Stimulated activated CD4-positive, alpha-beta T cell treated with anti-CD3 and anti-CD28 coated beads, Interleukin-12 subunit alpha, Interleukin-12 subunit beta, amount 100 ng/mL, for 48 hours (primary cell): ENCODE measurements at regions not wholly inside any gene's neighbourhood (a gene's known extent, or its start where the extent isn't known, plus 50 kb on each side); places are given as distances from the start of the nearest gene placed in this dataset.

Experiments used
- DNase-seq, 3 donors: peaks; one replicate each; pipeline ENCODE4 v3.0.0-alpha.2; 2020; ENCODE audit warnings: low read depth in 2 of 3, low spot score in 1 of 3

- no peak for DNase-seq
Measured at GRCh38 chr16:62565706-62566105, 529.5 kb upstream of the CDH8 start.

- no peak for DNase-seq
Measured at GRCh38 chr16:62564291-62564690, 528.1 kb upstream of the CDH8 start.

- no peak for DNase-seq
Measured at GRCh38 chr16:62562121-62562520, 525.9 kb upstream of the CDH8 start.

GRCh38 chr16:62549875-62550274, 513.6 kb upstream of the CDH8 start:
- DNase-seq = no peak

- no peak for DNase-seq
Measured at GRCh38 chr16:62548095-62548494, 511.9 kb upstream of the CDH8 start.

- no peak for DNase-seq
Measured at GRCh38 chr16:62546701-62547100, 510.5 kb upstream of the CDH8 start.

- no peak for DNase-seq
Measured at GRCh38 chr16:62545039-62545438, 508.8 kb upstream of the CDH8 start.

GRCh38 chr16:62543516-62543915, 507.3 kb upstream of the CDH8 start:
- DNase-seq = no peak

GRCh38 chr16:62539657-62540056, 503.4 kb upstream of the CDH8 start:
- DNase-seq = no peak

GRCh38 chr16:62530426-62530825, 494.2 kb upstream of the CDH8 start:
- no peak for DNase-seq

- no peak for DNase-seq
Measured at GRCh38 chr16:62516001-62516400, 479.8 kb upstream of the CDH8 start.

GRCh38 chr16:62503073-62503472, 466.8 kb upstream of the CDH8 start:
- no peak for DNase-seq

GRCh38 chr16:62478903-62479458, 442.7 kb upstream of the CDH8 start:
- DNase-seq = no peak

GRCh38 chr16:62477796-62478195, 441.6 kb upstream of the CDH8 start:
- no peak for DNase-seq

- DNase-seq = no peak
Measured at GRCh38 chr16:62475573-62475972, 439.3 kb upstream of the CDH8 start.

GRCh38 chr16:62462971-62463370, 426.7 kb upstream of the CDH8 start:
- DNase-seq = no peak

- DNase-seq = no peak
Measured at GRCh38 chr16:62450291-62450690, 414.1 kb upstream of the CDH8 start.

GRCh38 chr16:62445909-62446308, 409.7 kb upstream of the CDH8 start:
- DNase-seq = no peak

GRCh38 chr16:62424206-62424605, 388.0 kb upstream of the CDH8 start:
- no peak for DNase-seq

- no peak for DNase-seq
Measured at GRCh38 chr16:62408760-62409159, 372.5 kb upstream of the CDH8 start.

- DNase-seq = no peak
Measured at GRCh38 chr16:62406387-62406786, 370.1 kb upstream of the CDH8 start.

GRCh38 chr16:62404842-62405611, 368.8 kb upstream of the CDH8 start:
- DNase-seq = no peak

- no peak for DNase-seq
Measured at GRCh38 chr16:62392698-62393097, 356.5 kb upstream of the CDH8 start.
